GM23338 (cell line): ENCODE measurements at regions not wholly inside any gene's neighbourhood (a gene's known extent, or its start where the extent isn't known, plus 50 kb on each side); places are given as distances from the start of the nearest gene placed in this dataset.

ENCODE experiments used
- ATAC-seq: fragments of 200-7000 bp; cut with Tn5 transposase; 3 replicates; pipeline ENCODE4 v1.9.1; 2020
- DNase-seq: peaks from one replicate; pipeline ENCODE4 v3.0.0-alpha.2; 2015; ENCODE audit warnings: low spot score
- H2AFZ ChIP-seq: fragments of 200-600 bp; sonication (generic); 2 replicates; pipeline ENCODE4 v1.8.0; 2016; ENCODE audit warnings: antibody characterized with exemption, mild to moderate bottlenecking, moderate library complexity
- H3F3A ChIP-seq: fragments of 200-600 bp; sonication (generic); replicated peaks from 2 replicates; pipeline ENCODE4 v1.8.0; 2017; ENCODE audit warnings: antibody characterized with exemption, mixed run types, low read depth
- H3K27ac ChIP-seq: fragments of 200-600 bp; sonication (generic); 2 replicates; pipeline ENCODE4 v1.6.1; 2016; ENCODE audit warnings: low read depth
- H3K27me3 ChIP-seq: fragments of 200-600 bp; sonication (generic); 2 replicates; pipeline ENCODE4 v1.8.0; 2016; ENCODE audit warnings: mild to moderate bottlenecking, mixed run types, moderate library complexity; ENCODE audit not compliant: insufficient read depth
- H3K36me3 ChIP-seq: fragments of 200-600 bp; sonication (generic); 2 replicates; pipeline ENCODE4 v1.8.0; 2016; ENCODE audit warnings: mild to moderate bottlenecking; ENCODE audit not compliant: insufficient read depth
- H3K4me1 ChIP-seq: fragments of 200-600 bp; sonication (generic); 2 replicates; pipeline ENCODE4 v1.8.0; 2016; ENCODE audit warnings: mild to moderate bottlenecking, moderate library complexity; ENCODE audit not compliant: insufficient read depth
- H3K4me2 ChIP-seq: fragments of 200-600 bp; sonication (generic); 2 replicates; pipeline ENCODE4 v1.7.1; 2017; ENCODE audit warnings: mixed run types
- H3K4me3 ChIP-seq: fragments of 200-600 bp; sonication (generic); 2 replicates; pipeline ENCODE4 v1.6.1; 2016; ENCODE audit warnings: mixed run types
- H3K79me2 ChIP-seq: fragments of 200-600 bp; sonication (generic); replicated peaks from 2 replicates; pipeline ENCODE4 v1.8.0; 2017; ENCODE audit warnings: mild to moderate bottlenecking; ENCODE audit not compliant: insufficient read depth
- H3K9me2 ChIP-seq: fragments of 200-600 bp; sonication (generic); 2 replicates; pipeline ENCODE4 v1.8.0; 2017; ENCODE audit not compliant: insufficient read depth
- H4K20me1 ChIP-seq: fragments of 200-600 bp; sonication (generic); replicated peaks from 2 replicates; pipeline ENCODE4 v1.8.0; 2017; ENCODE audit warnings: mild to moderate bottlenecking; ENCODE audit not compliant: insufficient read depth
- H3K27ac Mint-ChIP-seq: 2 replicates; pipeline ENCODE4 v1.8.0; 2020; ENCODE audit warnings: inconsistent platforms, mild to moderate bottlenecking, moderate library complexity, mixed read lengths
- H3K27me3 Mint-ChIP-seq: 3 replicates; pipeline ENCODE4 v1.8.0; 2022; ENCODE audit warnings: low read depth, mild to moderate bottlenecking, moderate library complexity, mixed read lengths, inconsistent platforms; ENCODE audit not compliant: insufficient read depth, poor library complexity
- H3K36me3 Mint-ChIP-seq: 3 replicates; pipeline ENCODE4 v1.8.0; 2021; ENCODE audit warnings: low read depth, mild to moderate bottlenecking, inconsistent platforms, moderate library complexity, mixed read lengths
- H3K4me1 Mint-ChIP-seq: 3 replicates; pipeline ENCODE4 v1.8.0; 2020; ENCODE audit warnings: mild to moderate bottlenecking, inconsistent platforms, mixed read lengths
- H3K4me3 Mint-ChIP-seq: 3 replicates; pipeline ENCODE4 v1.8.0; 2021; ENCODE audit warnings: moderate library complexity, mild to moderate bottlenecking, inconsistent platforms, mixed read lengths
- H3K9me3 Mint-ChIP-seq: 3 replicates; pipeline ENCODE4 v1.8.0; 2020; ENCODE audit warnings: moderate library complexity, mild to moderate bottlenecking, inconsistent platforms, mixed read lengths
- ETS1 ChIP-seq: IDR thresholded peaks from 2 replicates; pipeline ENCODE4 v1.6.1; 2016; ENCODE audit warnings: antibody characterized with exemption
- EZH2 ChIP-seq: fragments of 200-600 bp; sonication (generic); IDR thresholded peaks from one replicate; pipeline ENCODE4 v1.8.0; 2017; ENCODE audit warnings: antibody characterized with exemption, mild to moderate bottlenecking, low read depth; ENCODE audit not compliant: unreplicated experiment
- EZH2phosphoT487 ChIP-seq: fragments of 200-600 bp; sonication (generic); IDR thresholded peaks from one replicate; pipeline ENCODE4 v1.8.1; 2018; ENCODE audit warnings: antibody characterized with exemption; ENCODE audit not compliant: unreplicated experiment
- NANOG ChIP-seq: IDR thresholded peaks from 2 replicates; pipeline ENCODE4 v1.6.1; 2016; ENCODE audit warnings: antibody characterized with exemption, borderline replicate concordance
- REST ChIP-seq: IDR thresholded peaks from one replicate; pipeline ENCODE4 v1.6.1; 2018; ENCODE audit warnings: antibody characterized with exemption; ENCODE audit not compliant: unreplicated experiment
- ZNF114 ChIP-seq: fragments of 250-450 bp; sonication (Bioruptor Pico); IDR thresholded peaks from 2 replicates; pipeline ENCODE4 v1.5.0; 2020; ENCODE audit warnings: mild to moderate bottlenecking, moderate library complexity
- ZNF462 ChIP-seq: fragments of 250-450 bp; sonication (Bioruptor Pico); IDR thresholded peaks from 2 replicates; pipeline ENCODE4 v1.5.0; 2020; ENCODE audit warnings: mild to moderate bottlenecking, moderate library complexity

- TF ChIP-seq ZNF462 (CRISPR knock-in tag) = no peak
- no peak for TF ChIP-seq ZNF114
- no peak for TF ChIP-seq EZH2
- TF ChIP-seq EZH2phosphoT487 = no peak
Observed at GRCh38 chr1:194930132-194930531, 1678.1 kb downstream of the KCNT2 start (continued).

GRCh38 chr1:194929357-194929756 lies 1678.9 kb downstream of the KCNT2 start:
- no peak overlapping the region for H3K27ac Mint-ChIP-seq
- no peak for ATAC-seq
- TF ChIP-seq REST (no peak), NANOG (no peak), EZH2phosphoT487 (no peak), ETS1 (no peak)

More at GRCh38 chr1:194929357-194929756, 1678.9 kb downstream of the KCNT2 start:
- Histone ChIP-seq H3K9me2 (peaks cover 7% of the 10 kb centered on the region), H3K27me3 (no peaks in the 10 kb centered on the region), H2AFZ (no peak overlapping the region), H3F3A (no peaks in the 10 kb centered on the region), H3K36me3 (no peaks in the 10 kb centered on the region), H3K79me2 (no peaks in the 10 kb centered on the region), H3K27ac (no peak overlapping the region), H3K4me1 (no peaks in the 10 kb centered on the region), H4K20me1 (no peaks in the 10 kb centered on the region), H3K4me2 (no peak overlapping the region), H3K4me3 (no peak overlapping the region)
- Mint-ChIP-seq H3K9me3 (no peaks in the 10 kb centered on the region; the same call in 2 of the 3 replicates), H3K36me3 (no peaks in the 10 kb centered on the region), H3K27me3 (no peaks in the 10 kb centered on the region), H3K4me3 (no peak overlapping the region), H3K4me1 (no peaks in the 10 kb centered on the region)
- no peak for DNase-seq
